HG03159 (cell line): ENCODE measurements at regions not wholly inside any gene's neighbourhood (a gene's known extent, or its start where the extent isn't known, plus 50 kb on each side); places are given as distances from the start of the nearest gene placed in this dataset.

Experiments
- ATAC-seq: cut with Tn5 transposase; IDR thresholded peaks from one replicate; pipeline ENCODE4 v1.9.1; 2021; ENCODE audit warnings: mild to moderate bottlenecking, moderate library complexity; ENCODE audit not compliant: unreplicated experiment

GRCh38 chr6:44674226-44675155 lies 287.0 kb downstream of the CDC5L start:
- no peak for ATAC-seq

- ATAC-seq = no peak
Observed at GRCh38 chr6:44675449-44675848, 287.9 kb downstream of the CDC5L start.

DNA sequence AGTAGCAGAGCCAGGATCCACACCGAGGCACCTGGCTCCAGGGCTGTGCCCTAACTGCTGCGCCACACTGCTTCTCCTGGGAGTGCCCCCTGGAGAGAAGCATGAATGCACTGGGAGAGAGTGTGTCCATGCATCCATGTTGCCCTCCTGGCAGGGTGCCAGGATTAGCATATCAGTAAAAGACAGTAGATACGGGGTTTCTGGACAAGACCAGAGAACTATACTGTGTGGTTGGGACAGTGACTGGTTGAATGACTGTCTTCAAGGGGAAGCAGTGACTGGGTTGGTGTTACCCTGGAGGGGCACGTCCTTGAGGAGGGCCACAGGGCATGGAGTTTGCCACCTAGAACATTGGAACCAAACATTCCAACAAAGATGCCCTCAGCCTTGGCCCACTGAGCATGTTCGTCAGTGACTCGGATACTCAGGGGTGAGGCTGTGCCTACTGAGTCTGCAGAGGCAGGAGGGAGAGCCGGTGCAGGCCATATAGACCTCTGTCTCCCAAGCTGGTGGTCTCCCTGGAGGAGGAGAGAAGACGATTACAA lies 288.8 kb downstream of the CDC5L start:
- no peak for ATAC-seq

- ATAC-seq = no peak
Observed at GRCh38 chr6:44676826-44677433, 289.4 kb downstream of the CDC5L start.

DNA sequence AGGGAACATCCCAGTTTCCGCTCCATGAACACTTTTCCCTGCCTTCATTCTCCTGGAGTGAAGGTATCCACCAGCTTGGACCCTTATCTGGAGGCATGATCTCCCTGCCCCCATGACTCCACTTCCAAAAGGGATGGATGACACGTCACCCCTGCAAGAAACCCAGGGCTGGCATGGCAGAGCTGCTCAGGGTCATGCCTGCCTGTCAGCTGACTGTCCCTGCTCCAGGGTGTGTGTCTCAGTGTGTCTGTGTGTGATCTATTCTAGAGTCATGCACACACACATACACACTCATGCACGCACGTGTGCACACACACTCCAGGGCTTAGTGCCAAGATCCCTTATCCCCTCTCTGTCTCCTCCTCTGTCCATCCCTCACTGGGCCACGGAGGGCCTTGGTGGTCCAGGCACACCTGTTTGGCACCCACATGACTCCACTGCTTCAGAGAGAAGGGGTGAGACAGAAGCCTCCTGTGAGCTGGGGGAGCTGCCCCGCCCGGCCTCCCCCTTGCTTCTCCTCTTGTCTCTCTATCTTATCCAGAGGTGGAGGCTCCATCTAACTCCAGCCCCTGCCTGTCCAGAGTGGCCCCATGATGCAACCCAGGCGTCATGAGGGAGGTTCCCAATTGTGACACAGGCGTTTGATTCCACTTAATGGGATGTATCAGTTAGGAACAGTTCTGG lies 290.9 kb downstream of the CDC5L start:
- no peak for ATAC-seq

- no peak for ATAC-seq
Observed at GRCh38 chr6:44679438-44680201, 292.1 kb downstream of the CDC5L start.

- no peak for ATAC-seq
Observed at GRCh38 chr6:44680202-44680720, 292.8 kb downstream of the CDC5L start.

- no peak for ATAC-seq
Observed at GRCh38 chr6:44681761-44682160, 294.3 kb downstream of the CDC5L start.

- no peak for ATAC-seq
Observed at GRCh38 chr6:44682280-44682679, 294.8 kb downstream of the CDC5L start.

- no peak for ATAC-seq
Observed at GRCh38 chr6:44682987-44683779, 295.7 kb downstream of the CDC5L start.

- ATAC-seq = no peak
Observed at GRCh38 chr6:44685213-44685612, 297.7 kb downstream of the CDC5L start.

- ATAC-seq = no peak
Observed at GRCh38 chr6:44696099-44696498, 308.6 kb downstream of the CDC5L start.

DNA sequence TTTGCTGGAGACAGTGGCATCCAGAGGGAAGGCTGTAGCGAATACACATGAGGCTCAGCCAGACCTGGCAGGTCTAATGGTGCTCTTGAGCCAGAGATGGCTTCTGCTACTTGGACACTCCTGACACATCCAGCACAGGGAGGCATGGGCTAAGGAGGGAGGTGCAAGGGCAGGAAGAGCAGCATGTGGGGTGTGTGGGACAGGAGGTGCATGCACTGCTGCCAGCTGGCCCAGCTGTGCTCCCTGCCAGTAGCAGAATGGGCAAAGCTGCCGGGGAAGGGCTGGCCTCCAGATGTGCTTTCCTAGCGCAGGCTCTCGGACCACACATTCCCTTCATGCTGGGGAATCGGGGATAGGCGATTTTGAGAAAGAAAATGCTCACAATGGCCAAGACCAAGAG lies 309.2 kb downstream of the CDC5L start:
- ATAC-seq = no peak

- no peak for ATAC-seq
Observed at GRCh38 chr6:44697327-44697726, 309.8 kb downstream of the CDC5L start.

- ATAC-seq = no peak
Observed at GRCh38 chr6:44698602-44699001, 311.1 kb downstream of the CDC5L start.

DNA sequence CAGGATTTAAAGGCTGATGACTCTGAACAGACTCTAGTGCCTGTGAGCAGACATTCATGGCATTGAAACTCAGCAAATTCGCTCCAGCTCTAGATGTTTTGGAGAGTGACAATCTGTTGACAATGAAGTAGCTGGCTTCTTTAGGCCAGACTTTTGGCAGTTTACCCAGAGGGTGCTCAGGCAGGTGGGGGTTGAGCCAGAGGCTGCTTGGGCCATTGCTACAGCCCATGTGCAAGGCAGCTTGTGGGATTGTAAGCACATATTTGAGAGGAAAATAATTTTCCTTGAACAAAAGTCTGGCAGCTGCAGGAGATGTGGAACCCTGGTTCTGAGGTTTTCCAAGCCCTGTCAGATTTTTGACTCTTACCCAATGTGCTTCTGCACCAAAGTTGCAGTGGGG lies 311.6 kb downstream of the CDC5L start:
- ATAC-seq = no peak

GRCh38 chr6:44699851-44700250 lies 312.3 kb downstream of the CDC5L start:
- ATAC-seq = no peak

DNA sequence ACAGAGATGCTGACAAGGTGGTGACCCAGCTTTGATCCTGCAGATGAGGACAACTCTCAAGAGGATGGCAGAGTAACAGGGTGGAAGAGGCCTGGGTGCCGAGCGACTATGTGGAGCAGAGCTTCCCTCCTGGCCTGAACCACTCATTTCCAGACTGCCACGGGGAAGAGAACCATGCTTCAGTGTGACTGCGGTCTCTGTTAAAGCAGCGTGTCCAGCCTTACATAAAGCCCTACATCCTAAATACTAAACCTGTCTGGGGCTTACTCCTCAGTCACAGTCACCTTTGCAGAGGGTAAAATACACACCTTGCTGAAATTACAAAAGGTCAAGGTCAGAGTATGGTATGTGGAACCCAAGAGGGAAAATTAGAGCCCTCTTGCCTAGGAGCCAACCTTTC lies 312.9 kb downstream of the CDC5L start:
- no peak for ATAC-seq

- no peak for ATAC-seq
Observed at GRCh38 chr6:44701038-44701636, 313.6 kb downstream of the CDC5L start.
